H1 (cell line): ENCODE measurements at regions not wholly inside any gene's neighbourhood (a gene's known extent, or its start where the extent isn't known, plus 50 kb on each side); places are given as distances from the start of the nearest gene placed in this dataset.

Experiments
- CTCF ChIA-PET: fragments of 300-600 bp; sonication (Branson Sonifier 250); formaldehyde crosslinking; loops from one replicate; lab custom pipeline; 2021; ENCODE audit not compliant: partially characterized antibody; lab: Charles Lee
- POLR2A ChIA-PET: fragments of 300-600 bp; sonication (Branson Sonifier 250); formaldehyde crosslinking; loops from one replicate; lab custom pipeline; 2021; ENCODE audit warnings: inconsistent platforms; ENCODE audit not compliant: partially characterized antibody; lab: Charles Lee
- DNase-seq, 2 experiments: peaks; one replicate each; pipeline versions ENCODE4 v3.0.0 to v3.0.0-alpha.2; 2010 to 2022; ENCODE audit warnings: low spot score in 2 of 2, low read depth in 1 of 2, mixed read lengths in 1 of 2
- FAIRE-seq: peaks from 2 replicates; lab custom pipeline; 2011; peaks lifted over from hg19 to GRCh38; lab: Jason Lieb, UNC
- H2AFZ ChIP-seq: 2 replicates; pipeline ENCODE4 v1.8.1; 2012; ENCODE audit warnings: low read length, inconsistent platforms
- H2AK5ac ChIP-seq: 2 replicates; pipeline ENCODE4 v1.6.1; 2013; ENCODE audit warnings: low read depth, low read length
- H2BK120ac ChIP-seq: replicated peaks from 2 replicates; pipeline ENCODE3; 2013; ENCODE audit warnings: low read depth, low read length, inconsistent platforms
- H2BK12ac ChIP-seq: 2 replicates; pipeline ENCODE4 v1.6.1; 2013; ENCODE audit warnings: low read depth, low read length
- H2BK15ac ChIP-seq: 2 replicates; pipeline ENCODE4 v1.6.1; 2013; ENCODE audit warnings: low read length
- H2BK20ac ChIP-seq: 2 replicates; pipeline ENCODE4 v1.6.1; 2013; ENCODE audit warnings: low read length
- H2BK5ac ChIP-seq: 2 replicates; pipeline ENCODE4 v1.6.1; 2013; ENCODE audit warnings: low read depth, low read length
- H3K14ac ChIP-seq: 2 replicates; pipeline ENCODE4 v1.6.1; 2013; ENCODE audit warnings: inconsistent platforms; ENCODE audit not compliant: insufficient read length
- H3K18ac ChIP-seq: 2 replicates; pipeline ENCODE4 v1.6.1; 2013; ENCODE audit warnings: low read length; ENCODE audit errors: extremely low read depth
- H3K23ac ChIP-seq: 2 replicates; pipeline ENCODE4 v1.6.1; 2013; ENCODE audit warnings: inconsistent platforms; ENCODE audit not compliant: insufficient read length
- H3K23me2 ChIP-seq: 2 replicates; pipeline ENCODE4 v1.6.1; 2013; ENCODE audit warnings: low read depth, low read length
- H3K27ac ChIP-seq: 2 replicates; pipeline ENCODE4 v1.6.1; 2011; ENCODE audit warnings: low read depth, low read length, inconsistent platforms
- H3K27me3 ChIP-seq, 4 experiments: replicated peaks in 1 of 4; 1 replicate in 1 of 4; 2 replicates in 3 of 4; pipeline versions ENCODE4 v1.6.1 to v1.8.1; 2011 to 2013; ENCODE audit warnings: low read length in 3 of 4, mild to moderate bottlenecking in 3 of 4, inconsistent platforms in 2 of 4, mixed read lengths in 2 of 4, moderate library complexity in 1 of 4; ENCODE audit not compliant: control insufficient read depth in 3 of 4, insufficient read depth in 3 of 4; ENCODE audit errors: extremely low read depth in 1 of 4
- H3K36me3 ChIP-seq, 4 experiments: 2 replicates each; pipeline versions ENCODE4 v1.6.1 to v1.8.1; 2011 to 2013; ENCODE audit warnings: mild to moderate bottlenecking in 4 of 4, low read length in 3 of 4, moderate library complexity in 2 of 4, control low read depth in 1 of 4, inconsistent platforms in 1 of 4; ENCODE audit not compliant: insufficient read depth in 4 of 4, control insufficient read depth in 2 of 4
- H3K4ac ChIP-seq: replicated peaks from 2 replicates; pipeline ENCODE3; 2013; ENCODE audit warnings: low read length, low read depth, mixed read lengths, inconsistent platforms; ENCODE audit not compliant: insufficient read length
- H3K4me1 ChIP-seq, 4 experiments: replicated peaks in 1 of 4; 1 replicate in 1 of 4; 2 replicates in 3 of 4; pipeline versions ENCODE4 v1.6.1 to v1.8.1; 2011 to 2013; ENCODE audit warnings: low read length in 3 of 4, inconsistent platforms in 2 of 4, mixed read lengths in 1 of 4; ENCODE audit not compliant: insufficient read depth in 4 of 4, control insufficient read depth in 3 of 4
- H3K4me2 ChIP-seq, 2 experiments: 2 replicates each; pipeline versions ENCODE4 v1.6.1 to v1.8.1; 2011 to 2013; ENCODE audit warnings: low read depth in 2 of 2, low read length in 2 of 2, control low read depth in 1 of 2, inconsistent platforms in 1 of 2, mild to moderate bottlenecking in 1 of 2; ENCODE audit not compliant: insufficient read depth in 1 of 2
- H3K4me3 ChIP-seq, 4 experiments: fragments of 200-600, 300-600 bp in 1 of 4; sonication (generic), shearing (Covaris generic), sonication (Bioruptor Twin) in 1 of 4; 2 replicates each; pipeline versions ENCODE4 v1.5.1 to v1.8.1; 2011 to 2016; ENCODE audit warnings: low read length in 4 of 4, low read depth in 3 of 4, control low read depth in 2 of 4, inconsistent platforms in 2 of 4, mild to moderate bottlenecking in 2 of 4, mixed read lengths in 1 of 4, moderate library complexity in 1 of 4; ENCODE audit not compliant: insufficient read depth in 2 of 4; ENCODE audit errors: extremely low read depth in 1 of 4
- H3K56ac ChIP-seq: replicated peaks from 2 replicates; pipeline ENCODE3; 2013; ENCODE audit warnings: low read depth, mild to moderate bottlenecking, mixed read lengths, low read length, inconsistent platforms; ENCODE audit not compliant: insufficient read length
- H3K79me1 ChIP-seq: 2 replicates; pipeline ENCODE4 v1.6.1; 2013; ENCODE audit warnings: low read depth, low read length, control low read depth
- H3K79me2 ChIP-seq, 2 experiments: 2 replicates each; pipeline versions ENCODE4 v1.6.1 to v1.8.1; 2012 to 2013; ENCODE audit warnings: low read length in 2 of 2, mild to moderate bottlenecking in 2 of 2, inconsistent platforms in 1 of 2; ENCODE audit not compliant: insufficient read depth in 2 of 2, control insufficient read depth in 1 of 2
- H3K9ac ChIP-seq, 4 experiments: replicated peaks in 1 of 4; 1 replicate in 1 of 4; 2 replicates in 3 of 4; pipeline versions ENCODE4 v1.6.1 to v1.8.1; 2011 to 2013; ENCODE audit warnings: low read depth in 3 of 4, low read length in 3 of 4, control low read depth in 2 of 4, mild to moderate bottlenecking in 2 of 4, moderate library complexity in 2 of 4, inconsistent platforms in 1 of 4; ENCODE audit errors: extremely low read depth in 1 of 4
- H3K9me3 ChIP-seq, 2 experiments: 2 replicates each; pipeline versions ENCODE4 v1.6.1 to v1.8.1; 2012 to 2013; ENCODE audit warnings: mild to moderate bottlenecking in 2 of 2, moderate library complexity in 2 of 2, control low read depth in 1 of 2, inconsistent platforms in 1 of 2, low read depth in 1 of 2, low read length in 1 of 2, mixed read lengths in 1 of 2; ENCODE audit not compliant: insufficient read depth in 2 of 2
- H4K20me1 ChIP-seq, 2 experiments: replicated peaks in 1 of 2; 2 replicates each; pipeline versions ENCODE3 to v1.8.1; 2011 to 2013; ENCODE audit warnings: inconsistent platforms in 2 of 2, low read length in 2 of 2, mild to moderate bottlenecking in 1 of 2; ENCODE audit not compliant: insufficient read depth in 2 of 2, control insufficient read depth in 1 of 2
- H4K5ac ChIP-seq: 2 replicates; pipeline ENCODE4 v1.6.1; 2013; ENCODE audit warnings: low read length, low read depth, mixed read lengths, inconsistent platforms; ENCODE audit not compliant: insufficient read length
- H4K8ac ChIP-seq: 2 replicates; pipeline ENCODE4 v1.8.0; 2013; ENCODE audit warnings: mild to moderate bottlenecking, moderate library complexity, low read length, inconsistent platforms; ENCODE audit not compliant: insufficient read depth; ENCODE audit errors: extremely low read depth
- H4K91ac ChIP-seq: replicated peaks from 2 replicates; pipeline ENCODE3; 2013; ENCODE audit warnings: low read length, mixed read lengths, inconsistent platforms; ENCODE audit not compliant: insufficient read length
- MAFK ChIP-seq: IDR thresholded peaks from 2 replicates; pipeline ENCODE4 v1.6.1; 2012; ENCODE audit warnings: low read depth, mild to moderate bottlenecking, improper control_type of control experiment, low read length
- MAX ChIP-seq: IDR thresholded peaks from 2 replicates; pipeline ENCODE4 v1.6.1; 2012; ENCODE audit warnings: inconsistent platforms

- H3K23me2 ChIP-seq, result no peaks in the 10 kb centered on the region
- POLR2A ChIA-PET, result no interaction called here
- no peak overlapping the region for H3K4ac ChIP-seq
- no peak overlapping the region for H3K23ac ChIP-seq
- H4K5ac ChIP-seq, result no peak overlapping the region
- H2AK5ac ChIP-seq, result no peak overlapping the region
- FAIRE-seq (no peak), DNase-seq (no peak)
- no peaks in the 10 kb centered on the region for H3K36me3 ChIP-seq
- no peak overlapping the region for H3K14ac ChIP-seq
- H3K9me3 ChIP-seq, result no peaks in the 10 kb centered on the region
- H2BK5ac ChIP-seq, result no peak overlapping the region
- no peak overlapping the region for H3K9ac ChIP-seq
- no peaks in the 10 kb centered on the region for H3K27me3 ChIP-seq
- H3K18ac ChIP-seq, result no peak overlapping the region
- no peak overlapping the region for H2BK120ac ChIP-seq
- no peak overlapping the region for H2BK12ac ChIP-seq
- no peak overlapping the region for H2BK20ac ChIP-seq
- H4K20me1 ChIP-seq, result no peaks in the 10 kb centered on the region
- no peak overlapping the region for H4K8ac ChIP-seq
- peaks cover 0 to 4% (median 0%) of the 10 kb centered on the region in 4 experiments; a peak in 2 of 7 replicates for H3K4me1 ChIP-seq
- no peak overlapping the region for H3K4me3 ChIP-seq
- TF ChIP-seq MAX, result no peak
- TF ChIP-seq MAFK, result no peak
- TF ChIP-seq, all 59 proteins: peak for 0
- H3K4me2 ChIP-seq, result no peak overlapping the region
- no peak overlapping the region for H2BK15ac ChIP-seq
- no peak overlapping the region for H3K27ac ChIP-seq
- H2AFZ ChIP-seq, result no peak overlapping the region
- no peak overlapping the region for H4K91ac ChIP-seq
- CTCF ChIA-PET, result interaction anchor here (0.7 to 1.3 kb wide), 2 partner anchors 13 to 48 kb away, joined by 3 read pairs; no protein-coding TSS in a partner anchor
- H3K56ac ChIP-seq, result no peak overlapping the region
- no peaks in the 10 kb centered on the region for H3K79me1 ChIP-seq
- no peaks in the 10 kb centered on the region for H3K79me2 ChIP-seq
These were observed 336.2 kb upstream of the TMPO start for GRCh38 chr12:98179151-98179550.
